K562 (cell line): ENCODE measurements at regions not wholly inside any gene's neighbourhood (a gene's known extent, or its start where the extent isn't known, plus 50 kb on each side); places are given as distances from the start of the nearest gene placed in this dataset.

Source experiments
- ATAC-seq: fragments of 200-7000 bp; cut with Tn5 transposase; 3 replicates; pipeline ENCODE4 v1.9.1; 2020; ENCODE audit warnings: moderate library complexity
- BruUV-seq: library from RNA; stranded (reverse); fragments of 400-500 nt; replicated peaks from 2 replicates; lab custom pipeline; 2021; lab: Mats Ljungman, UMichigan
- CTCF ChIA-PET: fragments of 300-600 bp; formaldehyde crosslinking; extraction: SDS; loops from one replicate; lab custom pipeline; 2021; ENCODE audit warnings: low intra/inter-chr PET ratio; lab: Yijun Ruan, JAX
- POLR2A ChIA-PET: fragments of 300-600, 350-650 bp; sonication (Branson Sonifier 250); formaldehyde crosslinking; extraction: SDS; loops from one replicate; lab custom pipeline; 2021; ENCODE audit warnings: antibody characterized with exemption, inconsistent platforms; lab: Yijun Ruan, JAX
- DNase-seq, 4 experiments: peaks; one replicate each; pipeline versions ENCODE4 v3.0.0 to v3.0.0-alpha.2; 2011 to 2018; ENCODE audit warnings: low spot score in 3 of 4, mixed read lengths in 3 of 4; ENCODE audit errors: extremely low read depth in 1 of 4
- FAIRE-seq: peaks from 2 replicates; lab custom pipeline; 2011; peaks lifted over from hg19 to GRCh38; lab: Jason Lieb, UNC
- H2AFZ ChIP-seq: 2 replicates; pipeline ENCODE4 v1.6.0; 2011; ENCODE audit warnings: low read depth, low read length, control low read depth, inconsistent platforms
- H3K27ac ChIP-seq: fragments of 200-600 bp; 3 replicates; pipeline ENCODE4 v1.8.0; 2011; ENCODE audit warnings: low read depth, mild to moderate bottlenecking, control low read depth, inconsistent platforms, low read length, moderate library complexity, mixed read lengths; ENCODE audit errors: extremely low read depth
- H3K27me3 ChIP-seq, 2 experiments: fragments of 300-600 bp in 1 of 2; 2 replicates in 1 of 2; 3 replicates in 1 of 2; pipeline versions ENCODE4 v1.6.0 to v1.8.0; 2011; ENCODE audit warnings: inconsistent platforms in 2 of 2, low read length in 2 of 2, mild to moderate bottlenecking in 1 of 2, mixed read lengths in 1 of 2, moderate library complexity in 1 of 2; ENCODE audit not compliant: control insufficient read depth in 2 of 2, insufficient read depth in 2 of 2
- H3K36me3 ChIP-seq: fragments of 300-600 bp; 3 replicates; pipeline ENCODE4 v1.8.0; 2011; ENCODE audit warnings: mild to moderate bottlenecking, low read length, inconsistent platforms; ENCODE audit not compliant: control insufficient read depth, insufficient read depth
- H3K4me1 ChIP-seq, 2 experiments: fragments of 200-600 bp in 1 of 2; replicated peaks in 1 of 2; 2 replicates in 1 of 2; 3 replicates in 1 of 2; pipeline versions ENCODE4 v1.5.1 to v1.8.0; 2011; ENCODE audit warnings: inconsistent platforms in 2 of 2, low read length in 2 of 2, mild to moderate bottlenecking in 1 of 2, mixed read lengths in 1 of 2, moderate library complexity in 1 of 2; ENCODE audit not compliant: control insufficient read depth in 2 of 2, insufficient read depth in 2 of 2
- H3K4me2 ChIP-seq: 2 replicates; pipeline ENCODE4 v1.6.1; 2011; ENCODE audit warnings: low read length, control low read depth, inconsistent platforms, mixed read lengths; ENCODE audit not compliant: insufficient read depth
- H3K4me3 ChIP-seq: fragments of 200-600 bp; sonication (generic), shearing (Covaris generic); 2 replicates; pipeline ENCODE4 v1.5.1; 2016; ENCODE audit warnings: control low read depth, inconsistent platforms
- H3K79me2 ChIP-seq: fragments of 200-600 bp; 3 replicates; pipeline ENCODE4 v1.8.0; 2011; ENCODE audit warnings: low read length, inconsistent platforms; ENCODE audit not compliant: control insufficient read depth, insufficient read depth
- H3K9ac ChIP-seq, 2 experiments: 2 replicates each; pipeline versions ENCODE4 v1.6.0 to v1.6.1; 2011; ENCODE audit warnings: low read depth in 2 of 2, low read length in 2 of 2, control low read depth in 1 of 2, inconsistent platforms in 1 of 2, mild to moderate bottlenecking in 1 of 2, mixed read lengths in 1 of 2; ENCODE audit not compliant: insufficient read depth in 1 of 2
- H3K9me1 ChIP-seq: one replicate; pipeline ENCODE4 v1.6.0; 2011; ENCODE audit warnings: inconsistent platforms, mild to moderate bottlenecking, low read length, moderate library complexity; ENCODE audit not compliant: control insufficient read depth, insufficient read depth
- H3K9me3 ChIP-seq: replicated peaks from 2 replicates; pipeline ENCODE4 v1.5.1; 2011; ENCODE audit warnings: low read depth, low read length, inconsistent platforms; ENCODE audit not compliant: control insufficient read depth, insufficient read depth
- H4K20me1 ChIP-seq: replicated peaks from 2 replicates; pipeline ENCODE4 v1.6.1; 2011; ENCODE audit warnings: low read length, inconsistent platforms, mixed read lengths; ENCODE audit not compliant: control insufficient read depth, insufficient read depth
- CBFB ChIP-seq: sonication (generic); formaldehyde crosslinking; IDR thresholded peaks from 2 replicates; pipeline ENCODE4 v1.4.0; 2020; ENCODE audit warnings: mild to moderate bottlenecking, missing genetic modification reagents
- EHMT2 ChIP-seq: fragments of 450-650 bp; IDR thresholded peaks from 2 replicates; pipeline ENCODE4 v1.6.1; 2018; ENCODE audit warnings: antibody characterized with exemption
- HLTF ChIP-seq: fragments of 450-650 bp; IDR thresholded peaks from 2 replicates; pipeline ENCODE4 v1.6.1; 2016
- HOXB6 ChIP-seq: fragments of 250-450 bp; sonication (Bioruptor Pico); IDR thresholded peaks from 2 replicates; pipeline ENCODE4 v1.5.1; 2022; ENCODE audit warnings: mild to moderate bottlenecking, borderline replicate concordance
- MAFK ChIP-seq: IDR thresholded peaks from 2 replicates; pipeline ENCODE4 v1.6.1; 2011; ENCODE audit warnings: low read length, improper control_type of control experiment
- MED1 ChIP-seq: sonication (generic); formaldehyde crosslinking; IDR thresholded peaks from 2 replicates; pipeline ENCODE4 v1.8.1; 2023; ENCODE audit warnings: missing genetic modification reagents, borderline replicate concordance
- NFYB ChIP-seq: IDR thresholded peaks from 2 replicates; pipeline ENCODE4 v1.6.1; 2011; ENCODE audit warnings: mild to moderate bottlenecking, moderate library complexity; ENCODE audit not compliant: insufficient read length; ENCODE audit errors: extremely low read depth
- ZNF311 ChIP-seq: fragments of 250-450 bp; sonication (Bioruptor Pico); IDR thresholded peaks from 2 replicates; pipeline ENCODE4 v1.4.0; 2020; ENCODE audit warnings: mild to moderate bottlenecking, moderate library complexity
- ZNF584 ChIP-seq: fragments of 200-800 bp; sonication (Bioruptor generic); IDR thresholded peaks from 2 replicates; pipeline ENCODE4 v1.6.1; 2016; ENCODE audit warnings: low read depth, mild to moderate bottlenecking, missing genetic modification characterization, missing compliant biosample characterization
- WGBS: fragments of 100-300 bp; shearing (Covaris generic); methylation state at CpG from one replicate; pipeline ENCODE4 v1.1.6; 2016; ENCODE audit warnings: low coverage, mixed read lengths; ENCODE audit not compliant: insufficient coverage; ENCODE audit errors: missing lambda C conversion rate; 5-methylcytosine and 5-hydroxymethylcytosine counted together
- in situ Hi-C: fragments of 300-500 bp; cut with MboI; formaldehyde crosslinking; loops from 4 replicates; pipeline ENCODE4 v1.15.0; 2018; ENCODE audit warnings: inconsistent platforms, mixed read lengths
- intact Hi-C: fragments of 100-400 bp; cut with micrococcal nuclease; formaldehyde crosslinking; loops from 2 replicates; pipeline ENCODE4 v1.14.2; 2022
- TF ChIP-seq, protein P1 (sequence below), 3 experiments: fragments of 200-800 bp in 1 of 3; fragments of 250-450 bp in 1 of 3; fragments of 450-650 bp in 1 of 3; sonication (Bioruptor Pico) in 1 of 3; sonication (Bioruptor generic) in 1 of 3; formaldehyde crosslinking in 1 of 3; IDR thresholded peaks; 2 replicates each; pipeline versions ENCODE4 v1.6.1 to v1.8.0; 2016 to 2022; ENCODE audit warnings: mild to moderate bottlenecking in 2 of 3, missing genetic modification characterization in 2 of 3, missing compliant biosample characterization in 1 of 3, moderate library complexity in 1 of 3

DNA sequence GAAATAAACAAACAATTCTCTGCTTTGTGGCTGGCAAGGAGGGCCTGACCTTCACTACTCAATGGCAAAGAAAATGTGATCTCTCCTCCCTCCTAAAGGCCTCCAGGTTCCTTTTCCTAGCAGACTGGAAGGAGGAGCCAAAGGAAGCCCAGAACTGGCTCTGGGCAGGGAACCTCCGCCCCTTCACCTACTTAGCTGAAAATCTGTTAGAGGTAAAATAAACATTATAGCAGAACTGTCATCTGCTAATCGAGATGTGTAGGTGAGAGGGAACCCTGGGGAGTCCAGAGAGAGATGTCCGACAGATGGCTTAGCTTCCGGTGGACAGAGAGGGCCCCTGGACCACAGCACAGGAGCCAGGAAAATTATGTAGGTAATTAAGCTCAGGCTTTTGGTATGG lies 75.2 kb upstream of the KCNA3 start:
- no peak for TF ChIP-seq HOXB6 (CRISPR knock-in tag)
- no peak for TF ChIP-seq NFYB
- TF ChIP-seq, all 486 proteins: peak for 0
- H3K9me1 ChIP-seq = no peaks in the 10 kb centered on the region
- BruUV-seq = no TSS peak

DNA sequence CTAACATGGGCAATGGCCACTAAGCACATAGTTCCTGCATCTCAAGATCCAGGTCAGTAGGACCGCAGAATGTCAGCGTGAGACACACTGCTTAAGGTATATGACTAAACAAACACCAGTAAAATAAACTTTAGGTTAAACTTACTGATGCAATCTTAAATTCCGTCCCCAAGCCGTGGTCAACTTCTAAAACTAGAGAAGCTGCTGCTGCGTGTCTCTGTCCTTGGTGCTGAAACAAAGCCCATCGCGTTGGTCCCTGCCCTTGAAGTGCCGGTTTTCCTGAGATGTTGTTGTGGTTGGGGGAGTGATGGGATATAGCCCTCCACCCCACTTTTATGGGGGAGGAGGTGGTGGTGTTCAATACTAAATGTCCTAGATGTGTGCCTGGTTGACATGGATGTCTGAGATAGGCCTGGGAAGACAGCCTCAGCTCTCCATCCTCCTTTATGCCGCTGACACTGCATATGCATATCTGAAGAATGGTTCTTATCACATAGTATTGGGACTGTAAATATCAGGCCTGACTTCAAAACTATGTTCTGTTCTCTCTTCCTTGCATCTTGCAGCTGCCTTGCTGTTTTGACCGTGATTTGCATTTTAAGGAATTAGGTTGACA lies 72.0 kb upstream of the KCNA3 start:
- peak; percentile 46 to 68 (median 53) for DNase-seq
- no peak overlapping the region for H3K4me2 ChIP-seq
- no peak overlapping the region for H3K9ac ChIP-seq
- H3K4me1 ChIP-seq = no peaks in the 10 kb centered on the region
- H3K79me2 ChIP-seq = no peaks in the 10 kb centered on the region
- no peaks in the 10 kb centered on the region for H3K36me3 ChIP-seq
- WGBS = under 1% methylated on average over 10 of the region's 10 CpGs
- no peak overlapping the region for H3K4me3 ChIP-seq
- in situ Hi-C loops (no loop called here), intact Hi-C loops (no loop called here)
- H3K9me3 ChIP-seq = no peaks in the 10 kb centered on the region
- H3K27ac ChIP-seq = no peak overlapping the region
- peaks cover 2 to 4% of the 10 kb centered on the region in 2 experiments; a peak in 1 of 5 replicates for H3K27me3 ChIP-seq
- no peaks in the 10 kb centered on the region for H4K20me1 ChIP-seq
- H2AFZ ChIP-seq = no peak overlapping the region
- no peaks in the 10 kb centered on the region for H3K9me1 ChIP-seq
- ChIA-PET POLR2A (no interaction called here), CTCF (interaction anchor here (0.6 kb wide), 1 partner anchor 968 kb away, joined by 3 read pairs; no protein-coding TSS in a partner anchor)
- ATAC-seq = peak; percentile 72
- no TSS peak for BruUV-seq
- peak; percentile 90 for FAIRE-seq
- peak; percentile 99 for TF ChIP-seq EHMT2
- TF ChIP-seq ZNF311 (CRISPR knock-in tag) = no peak
- TF ChIP-seq HLTF = no peak
- no peak for TF ChIP-seq MED1 (CRISPR knock-in tag)
- TF ChIP-seq, protein P1, sequence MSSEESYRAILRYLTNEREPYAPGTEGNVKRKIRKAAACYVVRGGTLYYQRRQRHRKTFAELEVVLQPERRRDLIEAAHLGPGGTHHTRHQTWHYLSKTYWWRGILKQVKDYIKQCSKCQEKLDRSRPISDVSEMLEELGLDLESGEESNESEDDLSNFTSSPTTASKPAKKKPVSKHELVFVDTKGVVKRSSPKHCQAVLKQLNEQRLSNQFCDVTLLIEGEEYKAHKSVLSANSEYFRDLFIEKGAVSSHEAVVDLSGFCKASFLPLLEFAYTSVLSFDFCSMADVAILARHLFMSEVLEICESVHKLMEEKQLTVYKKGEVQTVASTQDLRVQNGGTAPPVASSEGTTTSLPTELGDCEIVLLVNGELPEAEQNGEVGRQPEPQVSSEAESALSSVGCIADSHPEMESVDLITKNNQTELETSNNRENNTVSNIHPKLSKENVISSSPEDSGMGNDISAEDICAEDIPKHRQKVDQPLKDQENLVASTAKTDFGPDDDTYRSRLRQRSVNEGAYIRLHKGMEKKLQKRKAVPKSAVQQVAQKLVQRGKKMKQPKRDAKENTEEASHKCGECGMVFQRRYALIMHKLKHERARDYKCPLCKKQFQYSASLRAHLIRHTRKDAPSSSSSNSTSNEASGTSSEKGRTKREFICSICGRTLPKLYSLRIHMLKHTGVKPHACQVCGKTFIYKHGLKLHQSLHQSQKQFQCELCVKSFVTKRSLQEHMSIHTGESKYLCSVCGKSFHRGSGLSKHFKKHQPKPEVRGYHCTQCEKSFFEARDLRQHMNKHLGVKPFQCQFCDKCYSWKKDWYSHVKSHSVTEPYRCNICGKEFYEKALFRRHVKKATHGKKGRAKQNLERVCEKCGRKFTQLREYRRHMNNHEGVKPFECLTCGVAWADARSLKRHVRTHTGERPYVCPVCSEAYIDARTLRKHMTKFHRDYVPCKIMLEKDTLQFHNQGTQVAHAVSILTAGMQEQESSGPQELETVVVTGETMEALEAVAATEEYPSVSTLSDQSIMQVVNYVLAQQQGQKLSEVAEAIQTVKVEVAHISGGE (CRISPR knock-in tag; IDR thresholded peaks at IDR 0.05) = 0 out of 6 replicates have a peak, but pooled peaks of 1 of the 3 experiments have one; percentile 27
- no peak for TF ChIP-seq CBFB (CRISPR knock-in tag)
- peak; percentile 75; the same call in 1 of the 2 replicates for TF ChIP-seq ZNF584 (CRISPR knock-in tag)
- TF ChIP-seq MAFK = no peak

More for the DNA sequence above, 75.2 kb upstream of the KCNA3 start:
- ATAC-seq = no peak
- in situ Hi-C loops = no loop called here
- Histone ChIP-seq H2AFZ (no peak overlapping the region), H3K4me1 (no peaks in the 10 kb centered on the region), H3K9me3 (no peaks in the 10 kb centered on the region), H3K4me3 (no peak overlapping the region), H3K79me2 (no peaks in the 10 kb centered on the region), H3K36me3 (no peaks in the 10 kb centered on the region), H4K20me1 (no peaks in the 10 kb centered on the region), H3K4me2 (no peak overlapping the region), H3K27ac (no peak overlapping the region), H3K27me3 (peaks cover 4 to 23% of the 10 kb centered on the region in 2 experiments; a peak in 3 of 5 replicates), H3K9ac (no peak overlapping the region)
- POLR2A ChIA-PET = no interaction called here
- no peak for FAIRE-seq
- intact Hi-C loops = no loop called here
- WGBS = 0% methylated on average over 4 of the region's 4 CpGs
- CTCF ChIA-PET = no interaction called here
- no peak for DNase-seq
